Cerebellar cortex (tissue), 1 donor: ENCODE measurements at regions not wholly inside any gene's neighbourhood (a gene's known extent, or its start where the extent isn't known, plus 50 kb on each side); places are given as distances from the start of the nearest gene placed in this dataset.
"Not testable (repeated sequence)": the region's sequence is repeated elsewhere in the genome, so short reads cannot be mapped to it uniquely, and the experiment has no call there.

Source experiments
- DNase-seq: peaks from one replicate; pipeline ENCODE4 v3.0.0-alpha.2; 2015; ENCODE audit warnings: low spot score

GRCh38 chr2:189309331-189309730, 129.8 kb upstream of the COL5A2 start:
- DNase-seq, result no peak

DNA sequence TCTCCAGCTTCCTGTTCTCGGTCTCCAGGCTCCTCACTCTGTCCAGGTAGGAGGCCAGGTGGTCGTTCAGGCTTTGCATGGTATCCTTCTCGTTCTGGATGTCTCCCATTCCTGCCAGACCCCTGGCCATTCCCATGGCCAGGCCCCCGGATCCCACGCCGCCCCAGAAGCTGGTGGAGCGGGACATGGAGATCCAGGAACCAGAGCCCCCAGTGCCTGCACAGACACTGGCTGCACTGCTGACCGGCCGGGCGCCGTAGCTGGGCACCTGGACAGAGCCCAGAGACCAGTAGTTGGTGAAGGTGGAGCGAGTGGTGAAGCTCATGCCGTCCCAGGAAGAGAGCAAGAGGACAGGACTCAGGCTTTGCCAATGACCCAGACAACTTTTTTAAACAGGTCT, 129.1 kb upstream of the WDR75 start:
- DNase-seq, result no peak

- no peak for DNase-seq
Measured at GRCh38 chr2:189312643-189313042, 128.6 kb upstream of the WDR75 start.

DNA sequence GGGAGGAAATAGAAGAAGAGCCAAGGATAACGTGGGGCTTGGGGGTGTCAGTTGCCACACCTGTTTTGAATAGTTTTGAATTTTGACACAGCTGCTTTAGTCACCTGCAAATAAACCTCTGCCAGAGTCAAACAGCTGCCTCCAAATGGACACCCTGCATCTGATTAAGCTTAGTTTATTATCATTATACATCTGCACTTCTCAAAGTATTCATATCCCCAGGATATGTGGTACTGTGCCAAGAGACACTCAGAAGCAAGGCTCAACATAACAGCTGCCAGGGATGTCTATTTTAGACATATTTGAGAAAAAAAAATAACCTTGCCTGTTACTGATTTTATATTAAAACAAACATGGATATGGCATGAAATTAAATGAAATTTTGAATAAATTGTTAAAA, 122.5 kb upstream of the WDR75 start:
- DNase-seq, result no peak

DNA sequence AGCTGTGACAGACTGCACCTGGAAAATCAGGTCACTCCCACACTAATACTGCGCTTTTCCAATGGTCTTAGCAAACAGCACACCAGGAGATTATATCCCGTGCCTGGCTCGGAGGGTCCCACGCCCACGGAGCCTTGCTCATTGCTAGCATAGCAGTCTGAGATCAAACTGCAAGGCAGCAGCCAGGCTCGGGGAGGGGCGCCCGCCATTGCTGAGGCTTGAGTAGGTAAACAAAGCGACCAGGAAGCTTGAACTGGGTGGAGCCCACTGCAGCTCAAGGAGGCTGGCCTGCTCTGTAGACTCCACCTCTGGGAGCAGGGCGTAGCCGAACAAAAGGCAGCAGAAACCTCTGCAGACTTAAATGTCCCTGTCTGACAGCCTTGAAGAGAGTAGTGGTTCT, 121.8 kb upstream of the WDR75 start:
- not testable (repeated sequence) for DNase-seq

DNA sequence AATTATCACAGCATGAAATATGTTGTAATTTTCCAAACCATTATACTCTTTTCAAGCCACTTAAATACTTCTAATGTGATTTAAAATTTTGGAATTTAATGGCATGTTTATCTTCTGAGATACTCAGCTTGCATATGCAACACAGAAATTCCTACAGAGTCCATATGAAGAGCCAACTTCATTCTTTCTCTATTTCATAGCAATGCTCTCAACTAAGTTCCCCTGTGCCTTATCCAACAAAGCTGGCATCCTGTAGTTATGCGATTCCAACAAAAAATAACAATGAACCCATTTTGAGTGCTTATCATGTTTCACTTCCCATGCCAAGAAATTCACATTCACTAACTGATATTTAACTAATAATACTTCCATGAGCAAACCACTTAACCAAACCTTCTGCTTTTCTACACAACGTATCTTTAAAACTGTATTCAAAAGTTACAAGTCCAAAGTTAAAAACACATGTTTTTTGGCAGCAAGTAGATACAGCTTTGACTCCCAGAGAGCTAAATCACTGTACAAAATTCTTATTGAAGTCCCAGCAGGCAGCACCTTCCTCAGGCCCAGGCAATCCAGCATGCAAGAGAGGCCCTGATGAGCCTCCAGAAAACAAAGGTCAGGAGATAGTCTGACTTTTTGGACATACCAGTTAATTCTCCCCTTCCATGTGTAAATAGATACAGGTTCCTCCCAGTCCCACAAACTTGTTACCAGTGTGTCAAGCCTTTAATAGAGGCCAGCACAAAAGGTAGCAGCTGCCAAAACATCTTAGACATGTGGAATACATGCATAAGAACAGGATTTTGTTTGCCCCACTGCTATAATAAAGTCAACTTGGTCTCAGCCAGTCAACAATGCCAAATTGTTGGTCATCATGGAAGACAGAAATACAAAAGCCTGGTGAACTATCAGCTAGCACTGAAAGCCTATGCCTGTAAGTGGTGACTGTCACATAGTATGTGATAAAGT, 113.1 kb upstream of the WDR75 start:
- no peak for DNase-seq

GRCh38 chr2:189328848-189329245, 112.4 kb upstream of the WDR75 start:
- DNase-seq, result no peak

GRCh38 chr2:189336276-189336975, 104.8 kb upstream of the WDR75 start:
- DNase-seq, result no peak

DNA sequence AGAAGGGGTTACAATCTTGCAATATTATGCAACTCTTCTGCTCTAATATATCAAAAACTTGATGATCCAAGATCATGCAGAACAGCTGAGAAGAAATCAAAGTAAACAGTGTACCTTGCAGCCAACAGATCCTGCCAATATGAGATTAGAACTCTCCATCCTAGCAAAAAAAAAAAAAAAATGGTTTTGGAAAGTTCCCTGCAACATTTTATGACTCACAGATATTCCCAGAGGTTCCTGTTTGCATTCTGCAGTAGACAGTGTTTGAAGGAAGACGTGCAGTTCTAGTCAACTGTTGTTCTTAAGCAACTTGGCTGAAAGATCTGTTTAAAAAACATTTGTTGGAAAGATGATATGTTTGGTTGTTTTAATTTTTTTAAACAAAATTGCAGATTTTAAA, 103.6 kb upstream of the WDR75 start:
- no peak for DNase-seq

- DNase-seq, result no peak
Measured at GRCh38 chr2:189338115-189338514, 103.2 kb upstream of the WDR75 start.

- no peak for DNase-seq
Measured at GRCh38 chr2:189341077-189341476, 100.2 kb upstream of the WDR75 start.

- DNase-seq, result no peak
Measured at GRCh38 chr2:189344043-189344442, 97.2 kb upstream of the WDR75 start.

GRCh38 chr2:189347540-189347939, 93.7 kb upstream of the WDR75 start:
- DNase-seq, result peak; percentile 1

DNA sequence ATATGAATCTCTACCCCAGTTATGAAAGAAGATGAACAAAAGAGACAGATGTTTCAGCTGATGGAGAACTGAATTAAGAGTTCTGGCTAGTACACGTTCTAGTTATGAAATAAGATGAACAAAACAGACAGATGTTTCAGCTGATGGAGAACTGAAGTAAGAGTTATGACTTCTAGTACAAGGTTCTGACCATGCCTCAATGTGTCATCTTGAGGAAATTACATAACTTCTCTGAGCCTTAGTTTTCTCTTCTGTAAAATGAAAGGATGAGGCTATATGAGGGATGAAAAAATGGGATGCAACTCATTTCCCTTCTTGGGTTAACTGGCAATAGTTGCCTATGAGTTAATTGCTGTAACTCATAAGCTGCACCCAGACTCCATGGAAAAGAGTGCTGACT, 92.9 kb upstream of the WDR75 start:
- no peak for DNase-seq

DNA sequence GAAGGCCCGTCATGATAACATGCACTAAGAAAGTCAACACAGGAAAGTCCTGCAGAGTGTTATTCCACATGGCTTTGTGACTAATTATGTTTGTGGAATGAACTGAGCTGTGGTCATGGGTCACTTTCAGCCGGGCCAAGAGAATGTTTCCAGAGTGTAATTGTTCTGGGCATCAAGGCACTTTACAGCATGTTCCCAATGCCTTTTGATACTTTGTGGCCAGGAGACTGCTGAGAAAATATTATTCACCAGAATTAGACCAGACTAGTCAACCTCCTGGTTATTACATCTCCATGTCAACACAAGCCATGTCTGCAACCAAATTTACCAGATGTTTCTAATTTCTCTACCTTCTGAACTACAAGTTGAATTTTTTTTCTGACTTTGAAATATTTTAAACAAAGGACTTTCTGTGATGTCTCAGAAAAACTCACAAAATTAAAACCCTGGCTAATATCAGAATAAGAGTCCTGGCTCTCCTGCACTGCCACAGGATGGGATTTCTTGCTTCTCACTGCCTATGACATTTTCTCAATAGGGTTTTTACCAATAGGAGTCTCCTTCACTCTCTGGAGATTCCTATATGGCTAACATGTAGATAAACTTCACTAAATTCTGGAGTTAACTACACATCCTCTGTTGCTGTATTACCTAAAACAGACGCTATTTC, 90.6 kb upstream of the WDR75 start:
- DNase-seq, result no peak

DNA sequence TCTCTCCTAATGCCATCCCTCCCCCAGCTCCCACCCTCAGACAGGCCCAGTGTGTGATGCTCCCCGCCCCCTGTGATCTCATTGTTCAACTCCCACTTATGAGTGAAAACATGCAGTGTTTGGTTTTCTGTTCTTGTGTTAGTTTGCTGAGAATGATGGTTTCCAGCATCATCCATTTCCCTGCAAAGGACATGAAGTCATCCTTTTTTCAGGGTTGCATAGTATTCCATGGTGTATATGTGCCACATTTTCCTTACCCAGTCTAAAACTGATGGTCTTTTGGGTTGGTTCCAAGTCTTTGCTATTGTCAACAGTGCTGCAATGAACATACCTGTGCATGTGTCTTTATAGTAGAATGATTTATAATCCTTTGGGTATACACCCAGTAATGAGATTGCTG, 89.3 kb upstream of the WDR75 start:
- not testable (repeated sequence) for DNase-seq

DNA sequence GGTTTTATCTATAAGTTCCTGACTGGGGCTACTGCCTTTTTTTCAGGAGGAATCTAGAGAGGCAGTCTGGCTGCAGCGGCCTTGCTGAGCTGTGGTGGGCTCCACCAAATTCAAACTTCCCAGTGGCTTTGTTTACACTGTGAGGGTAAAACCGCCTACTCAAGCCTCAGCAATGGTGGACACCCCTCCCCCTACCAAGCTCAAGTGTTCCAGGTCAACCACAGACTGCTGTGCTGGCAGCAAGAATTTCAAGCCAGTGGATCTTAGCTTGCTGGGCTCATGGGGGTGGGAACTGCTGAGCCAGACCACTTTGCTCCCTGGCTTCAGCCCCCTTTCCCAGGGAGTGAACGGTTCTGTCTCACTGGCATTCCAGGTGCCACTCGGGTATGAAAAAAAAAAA, 83.9 kb upstream of the WDR75 start:
- not testable (repeated sequence) for DNase-seq

GRCh38 chr2:189360861-189361260, 80.4 kb upstream of the WDR75 start:
- DNase-seq, result no peak

- no peak for DNase-seq
Measured at GRCh38 chr2:189362283-189362682, 79.0 kb upstream of the WDR75 start.

DNA sequence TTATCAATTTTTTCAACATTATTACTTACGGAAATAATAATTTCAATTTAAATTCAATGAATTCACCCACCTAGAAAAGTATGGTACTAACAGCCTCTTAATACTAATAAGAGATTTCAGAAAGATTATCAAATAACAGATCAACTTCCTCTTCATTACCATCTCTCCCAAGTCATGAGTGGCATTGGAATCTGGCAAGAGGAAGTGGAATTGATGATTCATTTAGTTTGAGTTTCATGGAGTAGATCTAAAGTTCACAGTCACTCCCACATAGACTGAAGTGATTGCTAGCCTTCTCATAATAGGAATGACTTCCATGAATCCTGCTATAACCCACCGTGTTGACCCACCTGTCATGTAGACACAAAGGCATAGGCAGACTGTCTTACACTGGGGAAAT, 77.7 kb upstream of the WDR75 start:
- DNase-seq, result no peak

- no peak for DNase-seq
Measured at GRCh38 chr2:189364607-189365006, 76.7 kb upstream of the WDR75 start.

DNA sequence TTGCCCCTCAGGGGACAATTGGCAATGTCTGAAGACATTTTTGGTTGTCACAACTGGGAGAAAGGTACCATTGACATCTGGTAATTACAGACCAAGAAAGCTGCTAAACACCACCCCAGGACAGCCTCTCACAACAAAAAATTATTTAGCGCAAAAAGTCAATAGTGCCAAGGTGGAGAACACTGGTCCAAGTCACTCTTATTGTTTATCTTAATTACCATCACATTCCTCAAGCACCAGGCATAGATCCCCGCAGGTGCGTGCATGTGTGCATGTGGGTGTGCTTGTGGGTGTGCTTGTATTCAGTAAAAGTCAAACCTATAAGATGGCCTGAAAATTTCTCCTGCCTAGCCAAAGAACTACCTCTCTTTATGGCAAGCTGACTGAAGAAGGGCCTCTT, 74.9 kb upstream of the WDR75 start:
- DNase-seq, result no peak

DNA sequence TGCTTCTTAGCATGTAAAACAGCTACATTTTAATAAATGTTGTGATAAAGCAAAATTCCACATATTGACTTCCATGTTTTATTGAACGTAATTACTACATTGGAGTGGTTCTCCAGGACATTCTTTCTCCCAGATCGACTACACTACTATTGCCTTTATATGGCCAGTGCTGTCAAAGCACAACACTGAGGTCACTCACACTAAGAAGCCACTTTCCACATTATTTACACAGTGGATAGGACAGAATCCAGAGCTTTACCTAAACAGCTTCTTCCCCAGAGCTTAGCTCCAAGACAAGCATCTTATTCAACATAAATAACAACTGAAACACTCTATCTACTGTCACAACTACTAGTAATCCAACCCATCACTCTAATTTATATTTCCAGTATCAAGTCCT, 73.9 kb upstream of the WDR75 start:
- DNase-seq, result no peak
